IMR-90 (cell line): ENCODE measurements at regions not wholly inside any gene's neighbourhood (a gene's known extent, or its start where the extent isn't known, plus 50 kb on each side); places are given as distances from the start of the nearest gene placed in this dataset.

Experiments
- ATAC-seq: fragments of 200-7000 bp; cut with Tn5 transposase; 2 replicates; pipeline ENCODE4 v1.9.1; 2020; ENCODE audit warnings: low read depth, mild to moderate bottlenecking, moderate library complexity
- BruUV-seq: library from RNA; stranded (reverse); fragments of 400-500 nt; replicated peaks from 2 replicates; lab custom pipeline; 2021; lab: Mats Ljungman, UMichigan
- CTCF ChIA-PET: fragments of 300-600 bp; formaldehyde crosslinking; extraction: SDS; loops from one replicate; lab custom pipeline; 2021; ENCODE audit warnings: antibody characterized with exemption; lab: Yijun Ruan, JAX
- POLR2A ChIA-PET: fragments of 300-600 bp; sonication (Branson Sonifier 250); formaldehyde crosslinking; loops from one replicate; lab custom pipeline; 2022; ENCODE audit warnings: antibody characterized with exemption; ENCODE audit not compliant: unreplicated experiment; lab: Charles Lee
- DNase-seq: peaks from one replicate; pipeline ENCODE4 v3.0.0; 2013
- H2AFZ ChIP-seq: replicated peaks from 2 replicates; pipeline ENCODE3; 2013; ENCODE audit warnings: low read length, mild to moderate bottlenecking; ENCODE audit not compliant: poor library complexity
- H2AK5ac ChIP-seq: 2 replicates; pipeline ENCODE4 v1.6.1; 2013; ENCODE audit warnings: low read depth, low read length, inconsistent platforms
- H2AK9ac ChIP-seq: replicated peaks from 2 replicates; pipeline ENCODE3; 2013; ENCODE audit warnings: mild to moderate bottlenecking, low read depth, low read length, moderate library complexity; ENCODE audit not compliant: poor library complexity
- H2BK120ac ChIP-seq: 2 replicates; pipeline ENCODE4 v1.6.1; 2013; ENCODE audit warnings: low read depth, low read length, inconsistent platforms
- H2BK15ac ChIP-seq: 3 replicates; pipeline ENCODE4 v1.6.1; 2013; ENCODE audit warnings: low read depth, low read length, inconsistent platforms
- H2BK20ac ChIP-seq: 2 replicates; pipeline ENCODE4 v1.6.1; 2013; ENCODE audit warnings: low read depth, mild to moderate bottlenecking, inconsistent platforms, low read length, moderate library complexity
- H2BK5ac ChIP-seq: 2 replicates; pipeline ENCODE4 v1.6.1; 2013; ENCODE audit warnings: mild to moderate bottlenecking, low read depth, low read length, inconsistent platforms; ENCODE audit not compliant: poor library complexity, severe bottlenecking
- H3K14ac ChIP-seq: replicated peaks from 2 replicates; pipeline ENCODE4 v1.6.1; 2013; ENCODE audit warnings: low read depth, low read length, inconsistent platforms
- H3K18ac ChIP-seq: 2 replicates; pipeline ENCODE4 v1.6.1; 2013; ENCODE audit warnings: low read depth, low read length, control low read depth
- H3K23ac ChIP-seq: 2 replicates; pipeline ENCODE4 v1.6.1; 2013; ENCODE audit warnings: low read depth, low read length, inconsistent platforms
- H3K27ac ChIP-seq: 2 replicates; pipeline ENCODE4 v1.5.1; 2013; ENCODE audit warnings: mild to moderate bottlenecking, control low read depth, low read length; ENCODE audit not compliant: insufficient read depth
- H3K27me3 ChIP-seq: 2 replicates; pipeline ENCODE4 v1.6.1; 2013; ENCODE audit warnings: low read length; ENCODE audit not compliant: control insufficient read depth, insufficient read depth
- H3K36me3 ChIP-seq: 2 replicates; pipeline ENCODE4 v1.6.1; 2013; ENCODE audit warnings: low read length, mixed read lengths; ENCODE audit not compliant: control insufficient read depth, insufficient read depth
- H3K4ac ChIP-seq: 2 replicates; pipeline ENCODE4 v1.6.1; 2013; ENCODE audit warnings: low read depth, low read length, inconsistent platforms
- H3K4me1 ChIP-seq: 2 replicates; pipeline ENCODE4 v1.6.1; 2013; ENCODE audit warnings: low read length, mixed read lengths; ENCODE audit not compliant: control insufficient read depth, insufficient read depth
- H3K4me2 ChIP-seq: 2 replicates; pipeline ENCODE4 v1.6.1; 2013; ENCODE audit warnings: low read depth, mild to moderate bottlenecking, control low read depth, low read length, moderate library complexity
- H3K4me3 ChIP-seq: 2 replicates; pipeline ENCODE4 v1.5.1; 2013; ENCODE audit warnings: low read depth, mild to moderate bottlenecking, control low read depth, low read length, moderate library complexity; ENCODE audit not compliant: insufficient read depth
- H3K56ac ChIP-seq: 2 replicates; pipeline ENCODE4 v1.6.1; 2013; ENCODE audit warnings: low read length, inconsistent platforms; ENCODE audit not compliant: insufficient read depth; ENCODE audit errors: extremely low read depth
- H3K79me1 ChIP-seq, 2 experiments: 2 replicates each; pipeline ENCODE4 v1.6.1; 2013; ENCODE audit warnings: low read length in 2 of 2, inconsistent platforms in 1 of 2, low read depth in 1 of 2
- H3K9ac ChIP-seq: 2 replicates; pipeline ENCODE4 v1.6.1; 2013; ENCODE audit warnings: low read depth, low read length, control low read depth
- H3K9me1 ChIP-seq: 2 replicates; pipeline ENCODE4 v1.6.1; 2013; ENCODE audit warnings: low read length, inconsistent platforms; ENCODE audit not compliant: insufficient read depth
- H3K9me3 ChIP-seq: 2 replicates; pipeline ENCODE4 v1.6.1; 2013; ENCODE audit warnings: low read length; ENCODE audit not compliant: control insufficient read depth, insufficient read depth
- H4K20me1 ChIP-seq: 2 replicates; pipeline ENCODE4 v1.6.1; 2013; ENCODE audit warnings: low read length, inconsistent platforms; ENCODE audit not compliant: insufficient read depth
- H4K5ac ChIP-seq: 2 replicates; pipeline ENCODE4 v1.6.1; 2013; ENCODE audit warnings: mild to moderate bottlenecking, low read depth, low read length, control low read depth
- H4K8ac ChIP-seq, 2 experiments: 2 replicates each; pipeline ENCODE4 v1.6.1; 2013; ENCODE audit warnings: low read depth in 2 of 2, low read length in 2 of 2, control low read depth in 1 of 2, inconsistent platforms in 1 of 2
- H4K91ac ChIP-seq: 2 replicates; pipeline ENCODE4 v1.6.1; 2013; ENCODE audit warnings: low read depth, low read length, inconsistent platforms; ENCODE audit not compliant: insufficient read depth
- RAD21 ChIP-seq: IDR thresholded peaks from 2 replicates; pipeline ENCODE4 v1.6.1; 2012; ENCODE audit warnings: low read length, improper control_type of control experiment
- SMC3 ChIP-seq: fragments of 150-350 bp; IDR thresholded peaks from 2 replicates; pipeline ENCODE4 v1.6.1; 2016; ENCODE audit warnings: low read depth, mild to moderate bottlenecking, antibody characterized with exemption, low read length, moderate library complexity
- WGBS, 2 experiments: methylation state at CpG; one replicate each; pipeline versions ENCODE4 v1.1.5 to v1.1.7; 2013; ENCODE audit warnings: missing lambda C conversion rate in 2 of 2; ENCODE audit not compliant: insufficient read length in 1 of 2; ENCODE audit errors: extremely low coverage in 2 of 2; 5-methylcytosine and 5-hydroxymethylcytosine counted together
- dilution Hi-C: fragments of 300-500 bp; cut with HindIII; formaldehyde crosslinking; loops from one replicate; pipeline ENCODE4 v1.14.3; 2018; ENCODE audit warnings: low sequenced_read_pairs; ENCODE audit not compliant: unreplicated experiment
- in situ Hi-C: fragments of 300-500 bp; cut with MboI; formaldehyde crosslinking; loops from 3 replicates; pipeline ENCODE4 v1.14.3; 2019; ENCODE audit warnings: low sequenced_read_pairs, inconsistent platforms, mixed read lengths
- intact Hi-C: fragments of 100-400 bp; cut with micrococcal nuclease; formaldehyde crosslinking; loops from 2 replicates; pipeline ENCODE4 v1.10.0; 2022
- TF ChIP-seq, protein P1 (sequence below): fragments of 150-350 bp; IDR thresholded peaks from 2 replicates; pipeline ENCODE4 v1.6.1; 2016; ENCODE audit warnings: low read depth, mild to moderate bottlenecking, low read length, moderate library complexity, borderline replicate concordance
- TF ChIP-seq, protein P2 (sequence below): conservative IDR thresholded peaks from 2 replicates; pipeline ENCODE4 v1.5.1; 2012; ENCODE audit warnings: mild to moderate bottlenecking, low read depth, low read length, improper control_type of control experiment

DNA sequence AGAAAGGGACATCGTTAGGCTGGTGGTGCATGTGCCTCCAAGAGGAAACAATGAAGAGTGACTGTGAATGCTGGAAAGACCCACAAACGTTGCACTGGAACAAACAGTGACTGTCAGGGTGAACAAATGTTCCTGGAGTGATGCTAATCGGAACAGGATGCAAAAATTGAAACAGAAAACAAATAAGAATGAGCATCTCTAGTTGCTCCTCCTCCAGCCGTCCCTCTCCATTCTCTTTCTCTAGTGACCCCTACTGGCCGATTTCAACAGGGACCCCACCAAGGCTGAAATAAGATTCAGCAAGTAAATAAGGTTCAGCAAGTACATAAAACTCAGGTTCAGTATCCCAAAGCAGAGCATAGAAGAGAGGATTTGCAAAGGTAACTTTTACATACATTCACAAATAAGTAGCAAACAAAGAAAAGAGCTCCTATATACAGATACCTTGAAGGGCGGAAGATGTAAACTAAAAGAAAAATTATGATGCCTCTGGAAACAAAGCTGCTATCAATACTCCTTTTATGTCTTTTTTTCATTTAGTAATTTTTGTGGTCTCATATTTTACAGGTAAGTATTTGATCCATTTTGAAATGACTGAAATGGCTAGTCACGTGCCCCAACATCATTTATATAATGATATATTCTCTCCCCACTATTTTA, 836.1 kb upstream of the ADAMTS5 start:
- BruUV-seq, result no TSS peak
- Histone ChIP-seq H2AK9ac (no peak overlapping the region), H2AFZ (no peak overlapping the region), H3K9me1 (peaks cover 9% of the 10 kb centered on the region; the same call in 1 of the 2 replicates), H2BK120ac (no peak overlapping the region), H2BK20ac (peak overlapping the region; percentile 3), H3K27me3 (no peaks in the 10 kb centered on the region), H3K23ac (no peak overlapping the region), H4K8ac (no peak overlapping the region), H3K4me1 (peaks cover 2% of the 10 kb centered on the region), H3K36me3 (no peaks in the 10 kb centered on the region), H3K27ac (no peak overlapping the region), H3K4me2 (no peak overlapping the region), H3K79me1 (no peaks in the 10 kb centered on the region), H3K14ac (no peak overlapping the region), H3K9me3 (no peaks in the 10 kb centered on the region), H2BK5ac (no peak overlapping the region), H4K20me1 (no peaks in the 10 kb centered on the region), H2AK5ac (no peak overlapping the region), H3K56ac (no peak overlapping the region), H4K91ac (0 out of 2 replicates have a peak overlapping the region, but pooled peaks have one; percentile 13), H3K18ac (no peak overlapping the region), H3K4me3 (no peak overlapping the region), H3K4ac (no peak overlapping the region), H4K5ac (no peak overlapping the region), H3K9ac (no peak overlapping the region), H2BK15ac (0 out of 3 replicates have a peak overlapping the region, but pooled peaks have one; percentile 0)
- no peak for ATAC-seq
- dilution Hi-C loops (no loop called here), intact Hi-C loops (no loop called here), in situ Hi-C loops (no loop called here)
- ChIA-PET POLR2A (no interaction called here), CTCF (interaction anchor here (0.9 kb wide), 1 partner anchor 10 kb away, joined by 3 read pairs; no protein-coding TSS in a partner anchor)
- peak; percentile 31 for DNase-seq
- TF ChIP-seq, protein P1, sequence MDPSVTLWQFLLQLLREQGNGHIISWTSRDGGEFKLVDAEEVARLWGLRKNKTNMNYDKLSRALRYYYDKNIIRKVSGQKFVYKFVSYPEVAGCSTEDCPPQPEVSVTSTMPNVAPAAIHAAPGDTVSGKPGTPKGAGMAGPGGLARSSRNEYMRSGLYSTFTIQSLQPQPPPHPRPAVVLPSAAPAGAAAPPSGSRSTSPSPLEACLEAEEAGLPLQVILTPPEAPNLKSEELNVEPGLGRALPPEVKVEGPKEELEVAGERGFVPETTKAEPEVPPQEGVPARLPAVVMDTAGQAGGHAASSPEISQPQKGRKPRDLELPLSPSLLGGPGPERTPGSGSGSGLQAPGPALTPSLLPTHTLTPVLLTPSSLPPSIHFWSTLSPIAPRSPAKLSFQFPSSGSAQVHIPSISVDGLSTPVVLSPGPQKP, result no peak
- peak; percentile 39 for TF ChIP-seq RAD21
- peak; percentile 12; the same call in 1 of the 2 replicates for TF ChIP-seq SMC3
- TF ChIP-seq, protein P2, sequence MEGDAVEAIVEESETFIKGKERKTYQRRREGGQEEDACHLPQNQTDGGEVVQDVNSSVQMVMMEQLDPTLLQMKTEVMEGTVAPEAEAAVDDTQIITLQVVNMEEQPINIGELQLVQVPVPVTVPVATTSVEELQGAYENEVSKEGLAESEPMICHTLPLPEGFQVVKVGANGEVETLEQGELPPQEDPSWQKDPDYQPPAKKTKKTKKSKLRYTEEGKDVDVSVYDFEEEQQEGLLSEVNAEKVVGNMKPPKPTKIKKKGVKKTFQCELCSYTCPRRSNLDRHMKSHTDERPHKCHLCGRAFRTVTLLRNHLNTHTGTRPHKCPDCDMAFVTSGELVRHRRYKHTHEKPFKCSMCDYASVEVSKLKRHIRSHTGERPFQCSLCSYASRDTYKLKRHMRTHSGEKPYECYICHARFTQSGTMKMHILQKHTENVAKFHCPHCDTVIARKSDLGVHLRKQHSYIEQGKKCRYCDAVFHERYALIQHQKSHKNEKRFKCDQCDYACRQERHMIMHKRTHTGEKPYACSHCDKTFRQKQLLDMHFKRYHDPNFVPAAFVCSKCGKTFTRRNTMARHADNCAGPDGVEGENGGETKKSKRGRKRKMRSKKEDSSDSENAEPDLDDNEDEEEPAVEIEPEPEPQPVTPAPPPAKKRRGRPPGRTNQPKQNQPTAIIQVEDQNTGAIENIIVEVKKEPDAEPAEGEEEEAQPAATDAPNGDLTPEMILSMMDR, result peak; percentile 45
- 100% methylated on average over 1 of the region's 7 CpGs; no CpG with 5 or more reads in 1 of the 2 experiments for WGBS, 2 experiments
